HepG2 (cell line): ENCODE measurements at regions not wholly inside any gene's neighbourhood (a gene's known extent, or its start where the extent isn't known, plus 50 kb on each side); places are given as distances from the start of the nearest gene placed in this dataset.

Experiments
- ATAC-seq: fragments of 200-7000 bp; cut with Tn5 transposase; 3 replicates; pipeline ENCODE4 v1.9.1; 2020; ENCODE audit warnings: mild to moderate bottlenecking, moderate library complexity
- BruUV-seq: library from RNA; stranded (reverse); fragments of 400-500 nt; replicated peaks from 2 replicates; lab custom pipeline; 2021; lab: Mats Ljungman, UMichigan
- CTCF ChIA-PET: fragments of 300-600 bp; formaldehyde crosslinking; extraction: SDS; loops from one replicate; lab custom pipeline; 2021; ENCODE audit warnings: low total read pairs, inconsistent platforms, low intra/inter-chr PET ratio; lab: Yijun Ruan, JAX
- POLR2A ChIA-PET: fragments of 350-600 bp; sonication (Branson Sonifier 250); formaldehyde crosslinking; loops from one replicate; lab custom pipeline; 2020; ENCODE audit warnings: antibody characterized with exemption, inconsistent platforms; lab: Yijun Ruan, JAX
- DNase-seq: peaks from one replicate; pipeline ENCODE4 v3.0.0-alpha.2; 2015; ENCODE audit warnings: low spot score
- FAIRE-seq: peaks from 3 replicates; lab custom pipeline; 2011; peaks lifted over from hg19 to GRCh38; lab: Jason Lieb, UNC
- H2AFZ ChIP-seq: one replicate; pipeline ENCODE4 v1.6.1; 2011; ENCODE audit warnings: low read length, inconsistent platforms
- H3K27ac ChIP-seq: fragments of 300-600 bp; 3 replicates; pipeline ENCODE4 v1.8.0; 2011; ENCODE audit warnings: mixed run types, mild to moderate bottlenecking, mixed read lengths, low read length, inconsistent platforms; ENCODE audit not compliant: insufficient read depth; ENCODE audit errors: extremely low read length
- H3K27me3 ChIP-seq, 2 experiments: fragments of 200-600 bp in 1 of 2; 2 replicates in 1 of 2; 3 replicates in 1 of 2; pipeline versions ENCODE4 v1.6.0 to v1.8.0; 2011; ENCODE audit warnings: low read length in 2 of 2, mild to moderate bottlenecking in 2 of 2, moderate library complexity in 2 of 2, inconsistent platforms in 1 of 2; ENCODE audit not compliant: insufficient read depth in 2 of 2, control insufficient read depth in 1 of 2
- H3K36me3 ChIP-seq, 2 experiments: fragments of 200-600 bp in 1 of 2; replicated peaks in 1 of 2; 2 replicates in 1 of 2; 3 replicates in 1 of 2; pipeline versions ENCODE4 v1.5.1 to v1.8.0; 2011; ENCODE audit warnings: low read length in 2 of 2, inconsistent platforms in 1 of 2; ENCODE audit not compliant: insufficient read depth in 2 of 2, control insufficient read depth in 1 of 2
- H3K4me1 ChIP-seq: 2 replicates; pipeline ENCODE4 v1.5.1; 2012; ENCODE audit warnings: low read length, inconsistent platforms; ENCODE audit not compliant: insufficient read depth
- H3K4me2 ChIP-seq: 2 replicates; pipeline ENCODE4 v1.6.0; 2011; ENCODE audit warnings: low read depth, low read length, inconsistent platforms
- H3K4me3 ChIP-seq, 3 experiments: fragments of 200-600 bp in 1 of 3; sonication (generic), shearing (Covaris generic) in 1 of 3; replicated peaks in 1 of 3; 2 replicates each; pipeline ENCODE4 v1.5.1; 2011 to 2016; ENCODE audit warnings: low read length in 3 of 3, inconsistent platforms in 2 of 3, low read depth in 2 of 3, mild to moderate bottlenecking in 2 of 3, control low read depth in 1 of 3, mixed read lengths in 1 of 3; ENCODE audit not compliant: insufficient read depth in 1 of 3
- H3K79me2 ChIP-seq: one replicate; pipeline ENCODE4 v1.6.1; 2011; ENCODE audit warnings: low read length, inconsistent platforms; ENCODE audit not compliant: insufficient read depth
- H3K9ac ChIP-seq: 2 replicates; pipeline ENCODE4 v1.6.0; 2011; ENCODE audit warnings: mild to moderate bottlenecking, low read depth, low read length, inconsistent platforms; ENCODE audit not compliant: insufficient read depth
- H3K9me3 ChIP-seq: 2 replicates; pipeline ENCODE4 v1.5.1; 2012; ENCODE audit warnings: mild to moderate bottlenecking, low read length
- H4K20me1 ChIP-seq: 2 replicates; pipeline ENCODE4 v1.6.0; 2011; ENCODE audit warnings: inconsistent platforms, mild to moderate bottlenecking, low read length, moderate library complexity; ENCODE audit not compliant: insufficient read depth
- MED8 ChIP-seq: sonication (generic); formaldehyde crosslinking; IDR thresholded peaks from 2 replicates; pipeline ENCODE4 v1.8.1; 2023; ENCODE audit warnings: mild to moderate bottlenecking, missing genetic modification reagents; ENCODE audit not compliant: insufficient replicate concordance
- NCOA5 ChIP-seq: sonication (generic); formaldehyde crosslinking; IDR thresholded peaks from 2 replicates; pipeline ENCODE4 v1.4.0; 2020; ENCODE audit warnings: missing genetic modification reagents
- NFIC ChIP-seq: IDR thresholded peaks from 2 replicates; pipeline ENCODE4 v1.6.1; 2012; ENCODE audit warnings: mild to moderate bottlenecking, low read length, inconsistent platforms
- PBX3 ChIP-seq: sonication (generic); formaldehyde crosslinking; IDR thresholded peaks from 2 replicates; pipeline ENCODE4 v1.8.1; 2023; ENCODE audit warnings: missing genetic modification reagents, inconsistent platforms, borderline replicate concordance
- REST ChIP-seq, 2 experiments: IDR thresholded peaks; 2 replicates each; pipeline ENCODE4 v1.6.1; 2011 to 2012; ENCODE audit warnings: low read length in 2 of 2, borderline replicate concordance in 1 of 2, low read depth in 1 of 2, mild to moderate bottlenecking in 1 of 2, moderate library complexity in 1 of 2
- SNAPC4 ChIP-seq: sonication (generic); formaldehyde crosslinking; IDR thresholded peaks from 2 replicates; pipeline ENCODE4 v1.4.0; 2020; ENCODE audit warnings: mild to moderate bottlenecking, missing genetic modification reagents
- ZNF598 ChIP-seq: sonication (generic); formaldehyde crosslinking; IDR thresholded peaks from 2 replicates; pipeline ENCODE4 v1.5.1; 2020; ENCODE audit warnings: mild to moderate bottlenecking, missing genetic modification reagents, borderline replicate concordance
- ZNF678 ChIP-seq: sonication (generic); formaldehyde crosslinking; IDR thresholded peaks from 2 replicates; pipeline ENCODE4 v1.4.0; 2020; ENCODE audit warnings: mild to moderate bottlenecking, missing genetic modification reagents
- WGBS: methylation state at CpG from one replicate; pipeline ENCODE4 v1.1.6; 2017; ENCODE audit warnings: low lambda C conversion rate; 5-methylcytosine and 5-hydroxymethylcytosine counted together
- in situ Hi-C: cut with HindIII; loops from 2 replicates; pipeline ENCODE4 v1.10.0; 2017; ENCODE audit warnings: low pct_unique_long_range_greater_than_20kb; ENCODE audit not compliant: extremely low pct_ligation_motif_present
- intact Hi-C: fragments of 100-400 bp; cut with micrococcal nuclease; formaldehyde crosslinking; loops from one replicate; pipeline ENCODE4 v1.10.0; 2022; ENCODE audit not compliant: unreplicated experiment

- CTCF ChIA-PET: no interaction called here
- Histone ChIP-seq H3K27me3 (no peaks in the 10 kb centered on the region), H3K4me2 (no peak overlapping the region), H3K4me1 (no peaks in the 10 kb centered on the region), H2AFZ (no peak overlapping the region), H3K9ac (no peak overlapping the region), H3K79me2 (no peaks in the 10 kb centered on the region), H3K36me3 (no peaks in the 10 kb centered on the region), H3K9me3 (no peaks in the 10 kb centered on the region), H3K4me3 (no peak overlapping the region), H4K20me1 (no peaks in the 10 kb centered on the region), H3K27ac (no peak overlapping the region)
- FAIRE-seq (no peak), ATAC-seq (no peak), DNase-seq (no peak)
- BruUV-seq: no TSS peak
- intact Hi-C loops (no loop called here), in situ Hi-C loops (no loop called here)
- 77% methylated on average over 2 of the region's 2 CpGs for WGBS
- no peak for TF ChIP-seq NFIC
- TF ChIP-seq ZNF678 (CRISPR knock-in tag): no peak
- no peak for TF ChIP-seq ZNF598 (CRISPR knock-in tag)
- TF ChIP-seq PBX3 (CRISPR knock-in tag): no peak
- POLR2A ChIA-PET: no interaction called here
Measured at GRCh38 chr5:89081360-89081759, 198.4 kb upstream of the MEF2C start.

GRCh38 chr5:89080467-89081116 lies 197.6 kb upstream of the MEF2C start:
- intact Hi-C loops (no loop called here), in situ Hi-C loops (no loop called here)
- no peak for ATAC-seq
- BruUV-seq: no TSS peak
- Histone ChIP-seq H3K4me1 (no peaks in the 10 kb centered on the region), H3K79me2 (no peaks in the 10 kb centered on the region), H3K9ac (no peak overlapping the region), H3K4me2 (no peak overlapping the region), H3K9me3 (no peaks in the 10 kb centered on the region), H3K36me3 (no peaks in the 10 kb centered on the region), H3K27ac (no peak overlapping the region), H2AFZ (no peak overlapping the region), H3K27me3 (no peaks in the 10 kb centered on the region), H3K4me3 (no peak overlapping the region), H4K20me1 (no peaks in the 10 kb centered on the region)
- CTCF ChIA-PET: no interaction called here
- POLR2A ChIA-PET: no interaction called here
- DNase-seq: no peak
- WGBS: 3% methylated on average over 5 of the region's 5 CpGs
- FAIRE-seq: no peak
- no peak for TF ChIP-seq MED8 (CRISPR knock-in tag)
- TF ChIP-seq NCOA5 (CRISPR knock-in tag): no peak
- no peak for TF ChIP-seq REST (IDR thresholded peaks at IDR 0.05; ENCODE audit: borderline replicate concordance in 1 of 2, low read depth in 1 of 2, low read length in 2 of 2)
- TF ChIP-seq SNAPC4 (CRISPR knock-in tag): no peak
